ENCODE measurements at regions not wholly inside any gene's neighbourhood (a gene's known extent, or its start where the extent isn't known, plus 50 kb on each side); places are given as distances from the start of the nearest gene placed in this dataset.

- TF ChIP-seq CTCF (IDR thresholded peaks at IDR 0.05 in 8 of 11, conservative IDR thresholded peaks at IDR 0.05 in 3 of 11) (no peak), POLR2AphosphoS5 (IDR thresholded peaks at IDR 0.05) (no peak), POLR2A (IDR thresholded peaks at IDR 0.05) (no peak)
Observed at GRCh38 chr6:138557147-138557546, 57.9 kb upstream of the NHSL1 start.

Data from spleen (tissue), 7 donors.